GM23248 (cell line): ENCODE measurements at regions not wholly inside any gene's neighbourhood (a gene's known extent, or its start where the extent isn't known, plus 50 kb on each side); places are given as distances from the start of the nearest gene placed in this dataset.

Experiments used
- DNase-seq: peaks from one replicate; pipeline ENCODE4 v3.0.0-alpha.2; 2015
- H2AFZ ChIP-seq: fragments of 200-600 bp; sonication (generic); 2 replicates; pipeline ENCODE4 v1.6.1; 2016; ENCODE audit warnings: antibody characterized with exemption
- H3F3A ChIP-seq: fragments of 200-600 bp; sonication (generic); 2 replicates; pipeline ENCODE4 v1.6.1; 2016; ENCODE audit warnings: mild to moderate bottlenecking, antibody characterized with exemption, mixed run types; ENCODE audit not compliant: insufficient read depth
- H3K27ac ChIP-seq: fragments of 200-600 bp; sonication (generic); 2 replicates; pipeline ENCODE4 v1.5.1; 2016; ENCODE audit warnings: mild to moderate bottlenecking
- H3K27me3 ChIP-seq: fragments of 200-600 bp; sonication (generic); replicated peaks from 2 replicates; pipeline ENCODE4 v1.6.1; 2016; ENCODE audit warnings: mild to moderate bottlenecking; ENCODE audit not compliant: insufficient read depth
- H3K36me3 ChIP-seq: fragments of 200-600 bp; sonication (generic); 2 replicates; pipeline ENCODE4 v1.6.1; 2016; ENCODE audit warnings: low read depth, mild to moderate bottlenecking
- H3K4me1 ChIP-seq: fragments of 200-600 bp; sonication (generic); 2 replicates; pipeline ENCODE4 v1.6.1; 2016; ENCODE audit warnings: mild to moderate bottlenecking; ENCODE audit not compliant: insufficient read depth
- H3K4me2 ChIP-seq: fragments of 200-600 bp; sonication (generic); one replicate; pipeline ENCODE4 v1.6.1; 2016; ENCODE audit warnings: mild to moderate bottlenecking; ENCODE audit not compliant: unreplicated experiment
- H3K4me3 ChIP-seq: fragments of 200-600 bp; sonication (generic); 2 replicates; pipeline ENCODE4 v1.5.1; 2016; ENCODE audit warnings: mild to moderate bottlenecking
- H3K79me2 ChIP-seq: fragments of 200-600 bp; sonication (generic); 2 replicates; pipeline ENCODE4 v1.6.1; 2016; ENCODE audit warnings: mild to moderate bottlenecking; ENCODE audit not compliant: insufficient read depth
- H3K9ac ChIP-seq: fragments of 200-600 bp; sonication (generic); 2 replicates; pipeline ENCODE4 v1.6.1; 2016; ENCODE audit warnings: mild to moderate bottlenecking
- H3K9me2 ChIP-seq: fragments of 200-600 bp; sonication (generic); 2 replicates; pipeline ENCODE4 v1.6.1; 2016; ENCODE audit warnings: mixed run types, mild to moderate bottlenecking, moderate library complexity; ENCODE audit not compliant: insufficient read depth
- H3K9me3 ChIP-seq: fragments of 200-600 bp; sonication (generic); one replicate; pipeline ENCODE4 v1.6.1; 2017; ENCODE audit warnings: low read depth
- H4K20me1 ChIP-seq: fragments of 200-600 bp; sonication (generic); 2 replicates; pipeline ENCODE4 v1.6.0; 2016; ENCODE audit not compliant: insufficient read depth
- EZH2 ChIP-seq: fragments of 200-600 bp; sonication (generic); IDR thresholded peaks from 2 replicates; pipeline ENCODE4 v1.6.1; 2018; ENCODE audit warnings: antibody characterized with exemption, mild to moderate bottlenecking; ENCODE audit not compliant: insufficient read depth, poor library complexity, severe bottlenecking
- EZH2phosphoT487 ChIP-seq: fragments of 200-600 bp; sonication (generic); IDR thresholded peaks from 2 replicates; pipeline ENCODE4 v1.6.1; 2018; ENCODE audit warnings: antibody characterized with exemption, moderate library complexity, mild to moderate bottlenecking, low read depth; ENCODE audit not compliant: insufficient read depth
- WGBS, 2 experiments: methylation state at CpG; one replicate each; pipeline ENCODE4 v1.1.6; 2015 to 2017; ENCODE audit warnings: low lambda C conversion rate in 2 of 2, low coverage in 1 of 2; ENCODE audit errors: missing lambda C conversion rate in 2 of 2; 5-methylcytosine and 5-hydroxymethylcytosine counted together
- in situ Hi-C: fragments of 300-500 bp; cut with MboI; formaldehyde crosslinking; loops from 2 replicates; pipeline ENCODE4 v1.15.0; 2020

DNA sequence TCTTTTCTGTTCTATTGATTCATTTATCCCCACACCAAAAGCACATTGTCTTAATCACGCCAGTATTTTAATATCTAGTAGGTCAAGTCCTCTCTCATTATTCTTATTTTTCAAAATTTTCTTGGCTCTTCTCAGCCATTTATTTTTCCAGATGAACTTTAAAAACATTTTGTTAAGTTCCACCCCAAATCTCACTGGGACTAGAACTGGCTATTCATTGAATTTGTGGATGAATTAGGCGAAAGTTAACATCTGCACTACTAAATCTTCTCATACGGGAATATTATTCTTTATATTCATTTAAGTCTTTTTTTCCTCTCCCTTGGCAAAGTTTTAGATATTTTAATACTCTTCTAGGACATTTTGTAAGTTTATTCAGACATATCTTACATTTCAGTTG is 295.2 kb upstream of the MGMT start:
- no peak overlapping the region for H2AFZ ChIP-seq
- H3K9ac ChIP-seq: no peak overlapping the region
- no peaks in the 10 kb centered on the region for H3K9me3 ChIP-seq
- H3K4me1 ChIP-seq: no peaks in the 10 kb centered on the region
- H3K4me2 ChIP-seq: no peak overlapping the region
- TF ChIP-seq EZH2phosphoT487: no peak
- no peak for TF ChIP-seq EZH2
- no peaks in the 10 kb centered on the region for H3K36me3 ChIP-seq
- WGBS, 2 experiments: 19 to 21% methylated on average over 3 of the region's 3 CpGs
- no peak for DNase-seq
- no peaks in the 10 kb centered on the region for H3F3A ChIP-seq
- H3K79me2 ChIP-seq: no peaks in the 10 kb centered on the region
- H3K27me3 ChIP-seq: no peaks in the 10 kb centered on the region
- in situ Hi-C loops: no loop called here
- no peaks in the 10 kb centered on the region for H3K9me2 ChIP-seq
- H4K20me1 ChIP-seq: no peaks in the 10 kb centered on the region
- H3K27ac ChIP-seq: no peak overlapping the region
- no peak overlapping the region for H3K4me3 ChIP-seq

DNA sequence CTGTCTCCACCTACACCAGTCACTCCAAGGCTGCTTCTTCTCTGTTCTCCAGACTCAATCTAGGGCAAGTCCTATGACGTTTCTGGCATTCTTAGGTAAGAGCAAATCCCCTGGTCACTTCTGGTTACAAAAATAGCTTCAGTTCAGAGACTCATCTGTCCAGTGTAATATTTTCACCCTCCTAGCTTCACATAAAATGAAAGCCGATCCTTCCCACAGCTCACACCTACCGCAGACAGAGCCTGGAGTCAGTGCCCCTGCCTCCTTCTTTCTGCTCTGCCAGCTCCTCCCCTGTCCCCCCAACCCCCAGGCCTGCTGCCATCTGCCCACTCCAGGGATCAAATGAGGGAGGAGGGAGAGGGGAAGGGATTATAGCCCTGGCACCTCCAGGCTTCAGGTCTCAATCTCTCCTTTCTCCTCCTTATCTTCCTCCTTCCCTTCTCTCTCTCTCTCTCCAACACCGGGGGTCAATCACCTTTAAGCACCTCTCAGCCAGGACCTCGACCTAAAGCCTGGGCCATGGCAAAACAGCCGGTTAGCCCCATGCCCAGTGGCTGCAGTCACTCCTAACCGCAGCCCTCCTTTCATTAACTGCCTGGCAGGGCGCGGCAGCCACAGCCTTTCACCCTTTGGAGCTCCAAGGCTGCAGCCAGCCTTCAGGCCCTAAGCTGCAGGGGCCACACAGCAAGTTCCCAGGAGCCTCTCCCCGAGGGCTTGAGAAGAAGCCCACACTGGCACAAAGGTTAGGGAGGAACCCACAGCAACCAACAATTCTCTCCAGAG is 292.6 kb upstream of the MGMT start:
- Histone ChIP-seq H3K9me3 (no peaks in the 10 kb centered on the region), H3K9ac (no peak overlapping the region), H2AFZ (no peak overlapping the region), H4K20me1 (no peaks in the 10 kb centered on the region), H3F3A (no peaks in the 10 kb centered on the region), H3K36me3 (no peaks in the 10 kb centered on the region), H3K4me2 (no peak overlapping the region), H3K9me2 (no peaks in the 10 kb centered on the region), H3K27me3 (no peaks in the 10 kb centered on the region), H3K4me1 (no peaks in the 10 kb centered on the region), H3K79me2 (no peaks in the 10 kb centered on the region), H3K27ac (no peak overlapping the region), H3K4me3 (no peak overlapping the region)
- in situ Hi-C loops: no loop called here
- no peak for TF ChIP-seq EZH2phosphoT487
- no peak for TF ChIP-seq EZH2
- DNase-seq: no peak
- 31 to 35% methylated on average over 8 to 10 of the region's 10 CpGs for WGBS, 2 experiments

DNA sequence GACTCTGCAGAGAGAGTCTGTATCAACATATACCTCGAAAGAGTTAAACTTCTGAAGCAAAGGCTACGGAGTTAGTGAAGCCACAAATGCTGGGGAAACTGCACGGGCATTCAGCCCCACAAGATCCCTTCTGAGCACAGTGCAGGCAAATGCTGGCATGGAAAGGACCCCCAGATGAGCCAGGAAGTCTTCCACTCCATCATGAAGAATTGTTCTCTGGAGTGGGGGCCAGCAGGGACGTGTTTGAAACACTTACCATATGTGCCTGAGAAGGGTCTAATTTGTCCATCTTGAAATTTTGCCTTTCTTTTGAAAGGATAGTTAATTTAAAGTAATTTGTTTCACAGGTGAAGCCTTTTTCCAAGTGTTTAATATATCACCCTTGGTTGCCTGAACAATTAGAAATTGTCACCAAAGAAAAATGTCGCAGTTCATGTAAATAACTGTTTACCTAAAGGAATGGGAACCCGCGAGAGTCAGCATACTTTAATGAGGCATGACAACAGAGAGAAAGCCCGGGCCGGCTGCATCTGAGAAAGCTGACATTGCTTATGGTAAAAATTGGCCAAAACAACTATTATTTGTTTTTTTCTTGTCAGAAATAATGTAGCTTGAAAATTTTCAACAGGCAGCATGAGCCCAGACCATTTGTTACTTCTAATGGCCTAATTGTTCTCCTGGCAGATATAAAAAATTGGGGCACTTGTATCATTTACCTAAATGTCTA is 287.6 kb upstream of the MGMT start:
- in situ Hi-C loops: no loop called here
- 34 to 44% methylated on average over 9 of the region's 9 CpGs for WGBS, 2 experiments
- no peaks in the 10 kb centered on the region for H3F3A ChIP-seq
- no peak overlapping the region for H3K27ac ChIP-seq
- no peaks in the 10 kb centered on the region for H3K9me3 ChIP-seq
- H3K4me2 ChIP-seq: no peak overlapping the region
- no peaks in the 10 kb centered on the region for H3K27me3 ChIP-seq
- no peak overlapping the region for H3K4me3 ChIP-seq
- no peaks in the 10 kb centered on the region for H3K4me1 ChIP-seq
- no peaks in the 10 kb centered on the region for H4K20me1 ChIP-seq
- no peaks in the 10 kb centered on the region for H3K79me2 ChIP-seq
- no peak for DNase-seq
- H3K9ac ChIP-seq: no peak overlapping the region
- H3K36me3 ChIP-seq: no peaks in the 10 kb centered on the region
- H2AFZ ChIP-seq: no peak overlapping the region
- TF ChIP-seq EZH2phosphoT487 (no peak), EZH2 (no peak)
- H3K9me2 ChIP-seq: no peaks in the 10 kb centered on the region

DNA sequence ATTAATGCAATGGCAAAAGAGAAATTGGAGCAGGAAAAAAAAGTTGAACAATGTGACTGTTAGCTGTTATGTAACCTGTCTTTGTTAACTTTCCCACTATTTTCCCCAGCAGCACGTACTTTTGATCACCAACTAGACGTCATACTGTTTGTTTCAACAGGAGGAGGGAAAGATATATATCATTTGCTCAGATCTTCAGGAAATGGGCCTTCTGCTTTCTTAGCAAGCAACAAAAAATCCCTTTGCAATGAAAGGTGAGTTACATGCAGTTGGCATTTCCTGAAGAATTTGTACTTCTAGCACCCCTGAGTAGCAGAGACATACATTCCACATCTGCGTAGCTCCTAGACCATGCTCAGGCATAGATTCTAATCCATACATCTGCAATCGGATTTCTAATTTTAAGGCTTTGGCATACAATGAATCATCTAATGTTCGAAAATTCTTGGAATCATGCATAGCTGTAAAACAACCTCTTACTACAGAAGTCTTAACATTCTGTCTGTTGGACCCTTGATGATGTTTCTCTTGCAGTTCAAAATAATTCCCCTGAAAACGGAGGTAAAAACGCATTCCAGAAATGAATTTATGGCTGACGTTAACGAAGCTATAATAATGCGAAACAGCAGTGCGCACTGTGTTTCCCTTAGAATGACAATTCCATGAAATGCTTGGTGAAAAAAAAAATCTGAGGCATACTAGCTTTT is 286.9 kb upstream of the MGMT start:
- H3K36me3 ChIP-seq: no peaks in the 10 kb centered on the region
- TF ChIP-seq EZH2phosphoT487 (no peak), EZH2 (no peak)
- no peaks in the 10 kb centered on the region for H4K20me1 ChIP-seq
- WGBS, 2 experiments: 48 to 50% methylated on average over 11 of the region's 11 CpGs
- H3K79me2 ChIP-seq: no peaks in the 10 kb centered on the region
- no peak overlapping the region for H3K4me2 ChIP-seq
- in situ Hi-C loops: no loop called here
- H3K27ac ChIP-seq: no peak overlapping the region
- no peak overlapping the region for H3K4me3 ChIP-seq
- no peaks in the 10 kb centered on the region for H3K9me3 ChIP-seq
- H3F3A ChIP-seq: no peaks in the 10 kb centered on the region
- H3K9me2 ChIP-seq: no peaks in the 10 kb centered on the region
- no peak overlapping the region for H2AFZ ChIP-seq
- DNase-seq: no peak
- no peak overlapping the region for H3K9ac ChIP-seq
- no peaks in the 10 kb centered on the region for H3K4me1 ChIP-seq
- no peaks in the 10 kb centered on the region for H3K27me3 ChIP-seq
